DMS153 treated with DMSO at 0.1 percent for 48 hours (cell line): ENCODE measurements at regions not wholly inside any gene's neighbourhood (a gene's known extent, or its start where the extent isn't known, plus 50 kb on each side); places are given as distances from the start of the nearest gene placed in this dataset.
A peak's percentile ranks its signal among the peaks of the same experiment; 100 is the strongest.
"Not testable (repeated sequence)": the region's sequence is repeated elsewhere in the genome, so short reads cannot be mapped to it uniquely, and the experiment has no call there.

Source experiments
- DNase-seq: peaks from one replicate; lab custom pipeline; 2025; ENCODE audit not compliant: unreplicated experiment; lab: John Stamatoyannopoulos, UW

DNA sequence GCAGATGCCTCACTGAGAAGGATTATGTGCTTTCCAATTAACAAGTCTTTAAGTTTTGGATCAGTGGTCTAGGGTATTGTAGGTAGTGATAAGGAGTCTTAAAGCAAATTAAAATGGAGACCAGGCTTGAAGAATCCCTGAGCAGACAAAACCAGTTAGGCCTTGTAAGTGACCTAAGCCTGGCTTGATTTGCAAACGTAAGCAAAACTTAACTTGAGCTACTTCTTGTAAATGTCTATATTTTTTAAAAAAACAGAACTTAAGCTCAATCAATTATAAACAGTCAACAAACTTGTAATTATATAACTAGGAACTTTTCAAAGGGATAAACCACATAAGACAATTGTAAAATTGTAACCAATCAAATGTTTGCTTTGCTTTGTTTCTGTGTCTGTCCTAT, 72.7 kb upstream of the NALF2 start:
- no peak for DNase-seq

DNA sequence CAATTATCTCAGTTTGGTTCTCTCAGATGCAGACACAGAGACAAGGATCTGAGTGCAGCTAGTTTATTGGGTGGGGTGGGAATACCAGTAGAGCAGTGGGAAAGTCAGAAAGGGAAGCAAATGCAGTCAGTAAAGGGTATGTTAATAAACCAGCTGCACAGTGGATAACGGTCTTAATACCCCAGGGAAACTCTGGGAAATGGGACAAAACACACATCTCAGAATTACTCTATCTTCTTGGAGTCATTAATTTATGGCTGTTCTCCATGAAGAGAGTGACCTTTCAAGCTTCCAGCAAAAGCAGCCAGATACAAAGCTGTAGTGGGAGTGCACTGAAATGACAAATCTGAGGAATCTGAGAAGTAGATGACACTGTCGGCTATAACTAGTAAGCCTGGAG, 73.3 kb upstream of the NALF2 start:
- no peak for DNase-seq

DNA sequence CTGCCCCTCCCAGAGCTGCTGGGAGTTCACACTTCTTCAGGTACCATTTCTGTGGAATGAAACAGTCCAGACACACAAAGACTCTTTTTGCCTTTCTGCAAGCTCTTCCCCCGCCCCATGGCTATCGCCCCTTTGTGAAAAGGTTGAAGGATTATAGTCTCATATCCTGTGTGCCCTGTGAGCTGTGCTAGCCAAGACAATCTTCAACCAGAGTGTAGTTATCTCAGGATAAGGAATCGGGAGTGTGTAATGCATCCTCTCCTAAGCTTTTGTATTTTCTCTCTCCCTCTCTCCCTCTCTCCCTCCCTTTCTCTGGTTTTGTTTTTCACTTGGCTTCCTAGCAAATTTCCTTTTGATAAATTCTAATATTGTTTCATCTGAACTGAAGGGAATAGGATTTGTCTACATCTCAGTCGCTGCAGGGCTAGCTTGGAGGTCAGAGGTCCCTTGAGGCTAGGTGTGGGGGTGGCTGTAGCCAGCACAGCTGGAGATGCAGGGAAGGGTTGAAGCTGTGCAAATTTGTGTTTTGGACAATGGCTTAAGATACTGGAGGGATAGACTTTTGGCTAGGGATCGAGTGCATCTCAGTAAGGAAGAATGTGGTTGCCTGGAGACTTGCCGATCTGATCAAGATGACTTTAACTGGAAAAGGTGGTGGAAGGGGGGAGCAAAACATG, 74.6 kb upstream of the NALF2 start:
- no peak for DNase-seq

DNA sequence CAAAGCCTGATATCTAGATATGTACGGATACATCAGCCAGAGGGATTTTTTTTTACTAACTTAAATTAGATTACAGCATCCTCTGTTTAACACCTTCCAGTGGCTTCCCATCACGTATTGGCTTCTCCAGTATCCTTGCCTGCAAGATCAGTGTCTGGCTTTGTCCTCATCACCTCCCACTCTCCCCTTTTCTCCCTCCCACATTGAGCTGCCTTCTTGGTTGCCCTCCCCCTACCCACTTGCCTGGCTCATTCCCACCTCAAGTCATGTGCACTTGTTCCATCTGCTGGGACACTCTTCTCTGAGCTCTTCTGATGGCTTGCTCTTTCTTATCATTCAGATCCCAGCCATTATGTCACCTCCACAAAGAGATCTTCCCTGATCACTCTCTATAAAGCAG, 75.9 kb upstream of the NALF2 start:
- DNase-seq = no peak

DNA sequence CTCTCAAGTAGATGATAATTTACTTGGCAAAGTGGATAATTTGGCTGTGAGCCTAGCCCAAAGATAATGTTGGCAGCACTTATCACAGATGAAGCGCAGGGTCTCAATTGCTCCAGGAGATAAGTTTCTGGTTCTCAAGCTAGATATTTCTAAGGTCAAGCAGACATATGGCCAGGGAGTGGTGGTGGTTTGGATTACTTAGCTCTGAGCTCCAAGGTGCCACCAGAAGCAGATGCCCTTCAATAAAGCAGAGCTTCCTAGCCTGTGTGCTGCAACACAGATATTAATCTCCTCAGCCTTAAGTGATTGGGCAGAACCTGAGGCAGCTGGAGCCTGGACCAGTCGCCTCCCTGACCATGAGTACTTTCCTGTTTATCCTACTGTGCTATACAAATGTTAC, 79.2 kb upstream of the NALF2 start:
- no peak for DNase-seq

DNA sequence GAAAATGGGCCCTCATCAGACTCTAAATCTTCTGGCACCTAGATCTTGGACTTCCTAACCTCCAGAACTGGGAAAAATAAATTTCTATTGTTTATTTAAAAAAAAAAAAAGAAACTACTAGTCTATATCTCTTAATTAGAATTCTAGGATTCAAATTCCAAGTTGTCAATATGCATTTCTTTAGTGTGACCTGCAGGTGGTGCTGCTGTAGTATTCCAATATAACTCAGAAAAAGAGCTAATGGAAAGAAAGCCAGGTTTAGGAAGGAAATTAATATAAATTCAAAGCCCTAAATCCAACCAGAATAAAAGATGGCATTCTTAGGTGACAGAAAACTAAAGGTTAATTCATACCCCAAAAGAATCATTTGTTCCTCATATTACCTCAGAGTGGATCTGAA, 80.0 kb upstream of the NALF2 start:
- DNase-seq = no peak

DNA sequence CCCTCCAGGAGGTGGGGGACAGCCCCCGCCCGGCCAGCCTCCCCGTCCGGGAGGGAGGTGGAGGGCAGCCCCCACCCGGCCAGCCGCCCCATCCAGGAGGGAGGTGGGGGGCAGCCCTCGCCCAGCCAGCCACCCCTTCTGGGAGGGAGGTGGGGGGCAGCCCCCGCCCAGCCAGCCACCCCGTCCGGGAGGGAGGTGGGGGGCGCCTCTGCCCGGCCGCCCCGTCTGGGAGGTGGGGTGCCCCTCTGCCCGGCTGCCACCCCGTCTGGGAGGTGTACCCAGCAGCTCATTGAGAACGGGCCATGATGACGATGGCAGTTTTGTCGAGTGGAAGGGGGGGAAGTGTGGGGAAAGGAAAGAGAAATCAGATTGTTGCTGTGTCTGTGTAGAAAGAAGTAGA, 81.9 kb upstream of the NALF2 start:
- not testable (repeated sequence) for DNase-seq

DNA sequence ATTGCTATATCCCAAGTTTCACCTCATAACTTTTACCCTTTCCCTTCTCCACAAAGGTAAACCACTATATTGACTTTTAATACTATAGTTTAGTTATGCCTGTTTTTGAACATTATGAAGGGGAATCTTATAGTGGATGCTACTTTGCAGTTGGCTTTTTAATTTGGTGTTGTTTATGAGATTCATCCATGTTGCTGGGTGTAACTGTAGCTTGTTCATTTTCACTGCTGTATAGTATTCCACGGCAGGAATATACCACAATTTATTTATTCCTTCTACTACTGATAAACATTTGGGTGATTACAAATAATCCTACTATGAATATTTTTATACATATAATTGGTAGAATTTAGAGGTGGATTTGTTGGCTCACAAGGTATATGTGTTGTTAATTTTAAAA, 88.4 kb upstream of the NALF2 start:
- no peak for DNase-seq

DNA sequence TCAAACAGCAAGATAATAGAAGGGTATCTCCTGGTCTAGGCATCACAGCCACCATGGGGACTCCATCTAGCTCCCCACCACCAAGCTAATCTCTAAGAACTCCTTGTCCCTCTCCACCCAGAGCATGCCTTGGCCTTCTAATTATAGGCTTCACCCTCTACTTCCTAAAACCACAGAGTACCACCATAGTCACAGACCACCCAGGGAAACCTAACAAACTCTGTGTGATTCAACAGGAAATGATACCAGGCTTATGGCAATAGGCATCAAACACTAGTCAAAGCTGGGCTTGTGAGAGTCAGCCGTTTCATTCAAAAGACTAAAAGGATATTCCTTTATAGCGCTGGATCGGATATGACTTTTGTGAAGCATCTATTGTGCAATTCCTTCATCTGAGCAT, 91.5 kb upstream of the NALF2 start:
- no peak for DNase-seq

DNA sequence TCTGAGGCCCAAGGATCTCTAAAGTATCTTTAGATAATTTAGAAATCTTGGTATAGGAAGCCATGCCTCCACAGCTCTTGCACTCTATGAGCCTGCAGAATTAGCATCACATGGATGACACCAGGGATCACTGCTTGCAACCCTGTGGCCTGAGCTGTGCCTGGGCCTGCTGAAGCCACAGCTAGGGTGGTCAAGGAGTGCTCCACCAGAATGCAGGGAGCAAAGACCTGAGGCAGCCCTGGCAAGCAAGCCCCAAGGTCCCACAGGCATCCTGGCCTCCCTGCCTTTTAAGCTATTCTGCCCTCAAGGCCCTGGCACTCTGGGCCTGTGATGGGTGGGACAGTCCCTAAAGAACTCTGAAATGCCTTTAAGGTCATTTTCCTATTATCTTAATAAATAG, 105.2 kb upstream of the NALF2 start:
- no peak for DNase-seq

DNA sequence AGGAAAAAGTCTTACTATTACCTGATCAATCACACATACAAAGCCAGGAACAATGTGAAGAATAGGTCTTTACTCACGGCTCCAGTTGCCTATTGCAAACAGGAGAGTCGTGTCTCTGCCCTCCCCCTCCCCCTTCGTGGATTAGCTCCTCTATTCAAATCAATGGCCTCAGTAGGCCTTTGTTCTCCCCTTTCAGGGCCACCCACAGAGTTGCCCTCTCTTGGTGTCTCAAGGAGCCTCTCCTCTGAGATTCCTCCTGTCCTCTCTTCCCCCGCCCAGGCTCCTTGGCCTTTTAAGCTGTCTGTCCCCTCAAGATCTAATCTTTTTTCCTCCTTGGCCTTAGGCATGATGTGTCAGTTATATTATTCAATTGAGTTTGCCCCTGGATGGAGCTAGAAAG, 107.2 kb upstream of the NALF2 start:
- DNase-seq = no peak

DNA sequence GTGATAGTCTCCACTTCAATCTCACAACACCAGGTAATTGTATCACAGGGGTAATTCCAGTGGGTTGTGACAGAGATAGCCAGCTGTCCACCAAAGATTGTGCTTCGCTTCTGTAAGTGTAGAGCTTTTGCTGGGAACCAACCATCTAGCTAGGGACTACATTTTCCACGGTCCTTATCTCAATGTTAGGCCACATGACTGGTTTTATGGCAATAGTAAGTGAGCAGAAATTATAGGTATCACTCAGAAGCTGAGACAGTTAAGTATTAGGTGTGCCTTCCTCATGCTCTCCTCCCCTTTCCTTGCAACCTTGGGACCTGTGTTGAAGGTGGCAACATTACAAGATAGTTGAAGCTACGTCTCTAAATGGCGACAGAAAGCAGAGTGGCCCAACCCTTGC, 108.8 kb upstream of the NALF2 start:
- DNase-seq = no peak

DNA sequence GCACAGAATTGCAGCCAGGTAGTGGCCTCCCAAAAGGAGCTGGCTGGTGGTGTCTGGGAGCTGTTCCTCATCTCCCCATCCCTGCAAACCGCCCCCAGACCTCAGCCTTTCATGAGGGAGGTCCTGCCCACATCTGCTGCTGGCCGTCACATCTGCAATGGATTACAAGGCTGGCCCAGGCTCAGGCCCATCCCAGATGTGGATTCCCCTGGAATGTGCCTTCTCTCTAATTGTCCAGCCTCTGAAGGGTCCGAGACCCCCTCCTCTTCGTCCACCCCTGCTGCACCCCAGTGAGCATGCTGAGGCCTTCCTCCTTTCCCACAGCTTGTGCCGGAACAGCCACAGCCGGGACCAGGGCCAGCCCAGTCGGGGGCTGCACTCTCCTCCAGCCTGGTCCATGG, 115.0 kb upstream of the NALF2 start:
- DNase-seq = no peak

DNA sequence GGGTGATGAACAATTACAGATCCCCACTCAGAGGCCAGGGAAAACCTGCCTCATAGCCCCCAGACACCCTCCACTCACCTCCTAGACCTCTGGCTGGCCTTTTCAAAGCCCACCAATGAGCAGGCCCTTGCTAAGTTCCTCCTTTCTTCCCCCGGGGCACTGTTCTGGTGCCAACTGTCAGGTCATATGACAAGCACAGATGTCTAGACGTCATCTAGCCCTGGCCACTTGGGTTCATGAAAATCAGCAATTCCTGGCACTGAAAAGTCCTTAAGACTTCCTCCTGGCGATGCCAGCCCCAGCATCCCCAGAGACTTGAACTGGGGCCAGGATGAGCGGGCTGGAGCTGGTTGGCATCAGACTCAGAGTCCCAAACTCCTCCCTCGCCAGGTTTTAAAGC, 115.6 kb upstream of the NALF2 start:
- DNase-seq = no peak

DNA sequence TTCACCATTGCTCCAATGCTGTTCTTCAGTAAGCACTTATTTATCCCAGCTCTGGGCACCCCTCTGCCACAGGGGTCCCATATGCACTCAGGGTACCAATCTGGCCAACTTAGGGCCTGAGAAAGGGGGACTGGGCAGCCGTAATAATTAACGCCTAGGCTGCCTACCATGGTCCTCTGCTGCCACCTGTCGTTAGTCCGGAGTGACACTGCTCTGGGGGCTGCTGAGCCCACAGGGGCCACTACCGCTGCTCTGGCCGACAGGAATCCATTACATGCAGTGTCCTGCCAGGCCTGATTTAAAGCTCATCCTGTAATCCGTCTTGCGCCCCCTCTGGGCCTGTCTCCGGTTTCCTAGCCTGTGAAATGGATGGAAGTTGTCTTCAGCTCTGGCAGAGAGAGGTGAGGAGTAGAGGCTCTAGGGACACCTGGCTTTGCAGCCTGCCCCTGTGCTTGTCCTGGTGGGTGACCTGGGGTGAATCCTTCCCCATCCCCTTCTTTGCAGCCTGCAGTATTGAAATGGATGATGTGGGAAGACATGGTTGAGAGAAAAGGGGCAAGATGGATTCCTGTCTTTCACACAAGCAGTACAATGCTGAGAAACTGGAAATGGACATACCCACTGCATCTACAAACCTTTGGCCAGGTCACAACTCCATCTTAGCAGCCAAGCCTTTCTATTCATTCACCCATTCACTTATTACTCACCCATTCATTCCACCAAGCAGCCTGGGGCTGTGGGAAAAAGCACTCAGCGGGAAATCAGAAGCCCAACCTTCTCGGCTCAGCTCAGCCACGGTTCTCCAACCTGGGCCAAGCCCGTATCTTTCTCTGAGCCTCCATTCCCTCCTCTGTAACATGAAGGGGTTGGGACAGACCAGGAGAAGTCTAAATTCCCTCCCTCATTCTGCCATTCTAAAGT, 116.3 kb upstream of the NALF2 start:
- DNase-seq = peak; percentile 3

DNA sequence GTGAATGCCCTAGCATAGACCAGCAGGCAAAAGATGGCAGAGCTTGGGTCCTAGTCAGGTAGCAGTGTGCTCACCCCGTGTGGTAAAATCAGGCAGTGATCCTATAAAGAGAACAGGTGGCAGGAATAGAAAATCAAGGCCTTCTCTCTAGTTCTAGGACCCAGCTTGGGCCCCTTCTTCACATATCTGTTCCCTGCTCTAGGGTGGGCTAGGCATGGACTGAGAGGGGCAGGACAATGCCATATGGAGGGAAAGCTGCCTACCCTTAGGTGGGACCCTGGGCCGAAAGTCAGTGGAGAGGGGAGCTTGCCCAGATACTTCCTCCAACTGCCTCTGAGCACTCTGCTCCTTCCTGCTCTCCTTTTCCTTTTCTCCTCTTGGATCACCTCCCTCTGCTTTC, 117.4 kb upstream of the NALF2 start:
- no peak for DNase-seq

DNA sequence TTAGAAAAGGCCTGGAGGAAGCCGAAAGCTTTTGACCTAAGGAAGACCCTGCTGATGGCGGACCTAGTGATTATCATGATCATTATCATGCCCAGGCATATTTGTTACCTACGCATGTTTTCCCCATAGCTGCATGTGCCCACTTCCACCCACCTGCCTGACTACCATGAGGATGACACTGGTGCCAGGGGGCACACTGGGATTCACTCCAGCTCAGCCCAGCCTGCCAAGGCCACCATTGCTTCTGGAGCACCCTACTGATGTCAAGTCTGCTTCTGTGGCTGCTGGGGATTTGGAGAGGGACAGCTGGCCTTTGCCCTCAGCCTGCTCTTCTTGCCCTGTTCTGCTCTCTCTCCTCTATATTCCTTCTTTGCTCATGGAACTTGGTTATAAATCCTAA, 124.7 kb upstream of the NALF2 start:
- DNase-seq = no peak

DNA sequence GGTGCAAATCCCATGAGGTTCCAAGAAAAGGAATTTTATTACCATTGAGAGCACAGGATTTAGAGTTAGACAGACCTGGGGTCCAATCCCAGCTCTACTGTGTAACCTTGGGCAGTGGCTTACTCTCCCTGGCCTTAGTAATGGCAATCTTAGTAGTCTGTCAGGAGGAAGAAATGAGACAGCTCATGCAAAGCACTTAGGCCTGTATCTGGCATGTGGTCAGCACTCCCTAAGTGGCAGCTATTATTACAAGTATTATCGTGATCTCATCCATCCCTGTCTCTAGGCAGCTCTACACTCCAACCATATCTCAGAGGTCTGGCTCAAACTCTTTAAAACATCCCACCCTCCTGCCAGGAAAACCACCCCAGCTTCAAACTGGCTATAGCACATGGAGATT, 129.6 kb upstream of the NALF2 start:
- DNase-seq = no peak

DNA sequence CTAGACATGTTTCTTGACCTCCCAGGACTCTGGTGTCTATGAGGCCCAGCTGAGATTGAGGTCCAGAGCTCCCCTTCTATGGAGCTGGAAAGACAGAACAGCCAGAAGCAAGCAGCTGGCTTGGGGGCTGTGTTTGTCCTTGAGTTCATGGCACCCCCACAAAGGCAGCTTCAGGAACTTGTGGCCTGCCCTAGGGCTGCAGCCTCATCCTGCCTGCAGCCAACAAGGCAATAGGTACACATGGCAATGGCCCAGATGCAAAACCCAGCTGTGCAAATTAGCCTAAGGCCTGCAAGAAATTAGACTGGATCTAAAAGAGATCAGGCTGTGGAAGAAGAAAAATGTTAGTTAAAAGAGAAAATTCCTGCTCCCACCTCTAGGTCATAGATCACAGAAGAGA, 131.7 kb upstream of the NALF2 start:
- DNase-seq = no peak

DNA sequence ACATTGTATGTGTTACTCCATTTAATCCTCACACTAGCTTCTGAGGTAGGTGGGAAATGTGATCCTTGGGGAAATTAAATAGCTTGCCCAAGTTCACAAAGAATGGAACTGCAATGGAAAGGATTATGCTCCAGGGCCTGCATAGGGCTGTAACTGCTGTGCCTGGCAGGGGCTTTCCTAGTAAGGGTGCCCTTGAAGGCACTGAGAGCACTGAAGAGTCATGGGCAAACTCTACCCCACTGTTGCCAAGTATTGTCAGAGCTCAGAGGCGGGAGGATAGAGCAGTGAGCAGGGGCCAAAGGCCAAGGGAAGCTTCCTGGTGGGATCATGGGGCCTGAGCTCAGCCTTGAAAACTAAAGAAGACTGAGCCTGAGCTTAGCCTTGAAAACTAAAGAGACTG, 133.0 kb upstream of the NALF2 start:
- DNase-seq = no peak

DNA sequence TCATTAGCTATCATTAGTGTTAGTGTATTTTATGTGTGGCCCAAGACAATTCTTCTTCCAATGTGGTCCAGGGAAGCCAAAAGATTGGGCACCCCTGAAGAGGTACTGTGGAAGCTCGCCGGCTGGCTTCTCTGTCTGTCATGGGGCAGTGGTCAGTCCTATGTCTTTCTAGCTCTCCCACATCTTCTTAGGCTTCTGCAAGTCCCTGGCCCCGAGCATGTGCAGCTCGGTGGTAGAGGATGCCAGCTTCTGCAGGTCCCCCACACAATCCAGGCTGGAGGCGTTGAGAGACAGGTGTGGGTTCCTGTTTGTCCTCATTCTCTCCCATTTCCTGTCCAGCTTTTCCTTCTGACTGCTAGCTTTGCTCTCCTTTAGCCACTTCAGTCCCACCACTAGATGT, 134.1 kb upstream of the NALF2 start:
- DNase-seq = no peak

DNA sequence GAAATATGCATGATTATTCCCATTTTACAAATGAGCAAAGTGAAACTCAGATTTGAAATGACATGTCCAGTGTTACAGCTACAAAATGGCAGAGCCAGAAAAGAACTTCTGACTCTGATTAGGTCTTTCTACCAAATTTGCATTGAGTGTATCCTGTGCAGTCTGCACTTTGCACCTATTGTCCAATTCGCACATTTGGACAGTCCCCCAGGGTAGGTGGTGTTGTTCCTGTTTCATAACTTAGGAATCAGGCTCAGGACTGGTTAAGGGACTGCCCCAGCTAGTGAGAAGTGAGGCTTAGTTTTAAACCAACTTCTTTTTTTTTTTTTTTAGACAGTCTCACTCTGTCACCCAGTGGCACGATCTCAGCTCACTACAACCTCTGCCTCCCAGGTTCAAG, 137.9 kb upstream of the NALF2 start:
- no peak for DNase-seq

DNA sequence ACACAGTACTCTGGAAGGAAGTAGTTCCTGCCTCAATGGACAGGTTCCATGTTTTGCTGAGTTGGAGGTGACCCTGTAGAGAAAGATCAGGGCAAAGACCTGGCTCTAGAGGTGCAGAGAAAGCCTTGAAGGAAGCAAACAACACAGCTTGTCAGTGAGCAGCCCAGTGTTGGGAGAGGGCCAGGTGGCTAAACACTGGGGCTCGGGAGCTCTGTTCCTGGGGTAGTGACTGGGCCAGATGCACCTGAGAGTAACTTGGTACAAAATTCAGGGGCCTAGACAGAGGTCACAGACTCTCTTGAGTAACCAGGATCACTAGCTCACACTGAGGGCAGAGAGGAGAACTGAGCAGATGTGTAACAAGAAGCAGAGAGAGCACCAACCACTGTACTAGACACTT, 138.4 kb upstream of the NALF2 start:
- DNase-seq = no peak
